ENCODE measurements at regions not wholly inside any gene's neighbourhood (a gene's known extent, or its start where the extent isn't known, plus 50 kb on each side); places are given as distances from the start of the nearest gene placed in this dataset.

- no peak overlapping the region for H3K4me2 ChIP-seq (ENCODE audit: insufficient read depth, low read length)
- TF ChIP-seq, protein P1, sequence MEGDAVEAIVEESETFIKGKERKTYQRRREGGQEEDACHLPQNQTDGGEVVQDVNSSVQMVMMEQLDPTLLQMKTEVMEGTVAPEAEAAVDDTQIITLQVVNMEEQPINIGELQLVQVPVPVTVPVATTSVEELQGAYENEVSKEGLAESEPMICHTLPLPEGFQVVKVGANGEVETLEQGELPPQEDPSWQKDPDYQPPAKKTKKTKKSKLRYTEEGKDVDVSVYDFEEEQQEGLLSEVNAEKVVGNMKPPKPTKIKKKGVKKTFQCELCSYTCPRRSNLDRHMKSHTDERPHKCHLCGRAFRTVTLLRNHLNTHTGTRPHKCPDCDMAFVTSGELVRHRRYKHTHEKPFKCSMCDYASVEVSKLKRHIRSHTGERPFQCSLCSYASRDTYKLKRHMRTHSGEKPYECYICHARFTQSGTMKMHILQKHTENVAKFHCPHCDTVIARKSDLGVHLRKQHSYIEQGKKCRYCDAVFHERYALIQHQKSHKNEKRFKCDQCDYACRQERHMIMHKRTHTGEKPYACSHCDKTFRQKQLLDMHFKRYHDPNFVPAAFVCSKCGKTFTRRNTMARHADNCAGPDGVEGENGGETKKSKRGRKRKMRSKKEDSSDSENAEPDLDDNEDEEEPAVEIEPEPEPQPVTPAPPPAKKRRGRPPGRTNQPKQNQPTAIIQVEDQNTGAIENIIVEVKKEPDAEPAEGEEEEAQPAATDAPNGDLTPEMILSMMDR (IDR thresholded peaks at IDR 0.05; ENCODE audit: extremely low read depth, low read depth, low read length): no peak
- H3K27me3 ChIP-seq (ENCODE audit: insufficient read depth, low read length): no peaks in the 10 kb centered on the region
- H4K20me1 ChIP-seq (ENCODE audit: insufficient read depth, low read length): no peaks in the 10 kb centered on the region
- H3K9me3 ChIP-seq (ENCODE audit: low read depth, low read length): no peaks in the 10 kb centered on the region
- H3K4me1 ChIP-seq (ENCODE audit: insufficient read depth, low read length): peaks cover 2% of the 10 kb centered on the region
- H2AFZ ChIP-seq (ENCODE audit: low read length): no peak overlapping the region
- H3K27ac ChIP-seq (ENCODE audit: low read depth, low read length): no peak overlapping the region
- no peaks in the 10 kb centered on the region for H3K79me2 ChIP-seq (ENCODE audit: insufficient read depth, low read length)
- H3K4me3 ChIP-seq (ENCODE audit: insufficient read depth, low read length): no peak overlapping the region
- no peaks in the 10 kb centered on the region for H3K36me3 ChIP-seq (ENCODE audit: insufficient read depth, low read length)
- peak; percentile 25 for DNase-seq (ENCODE audit: insufficient read length, low spot score, missing footprints)
Measured at GRCh38 chr4:14333616-14334015, 668.7 kb upstream of the CPEB2 start.

- TF ChIP-seq, protein P1 (IDR thresholded peaks at IDR 0.05; ENCODE audit: extremely low read depth, low read depth, low read length): no peak
- Histone ChIP-seq H3K4me3 (ENCODE audit: insufficient read depth, low read length) (no peak overlapping the region), H3K79me2 (ENCODE audit: insufficient read depth, low read length) (no peaks in the 10 kb centered on the region), H3K27me3 (ENCODE audit: insufficient read depth, low read length) (no peaks in the 10 kb centered on the region), H3K4me2 (ENCODE audit: insufficient read depth, low read length) (no peak overlapping the region), H3K9me3 (ENCODE audit: low read depth, low read length) (no peaks in the 10 kb centered on the region), H3K27ac (ENCODE audit: low read depth, low read length) (no peak overlapping the region), H3K4me1 (ENCODE audit: insufficient read depth, low read length) (peaks cover 2% of the 10 kb centered on the region), H4K20me1 (ENCODE audit: insufficient read depth, low read length) (no peaks in the 10 kb centered on the region), H3K36me3 (ENCODE audit: insufficient read depth, low read length) (no peaks in the 10 kb centered on the region), H2AFZ (ENCODE audit: low read length) (no peak overlapping the region)
- DNase-seq (ENCODE audit: insufficient read length, low spot score, missing footprints): no peak
Measured at GRCh38 chr4:14334166-14334565, 668.1 kb upstream of the CPEB2 start.

GRCh38 chr4:14335872-14336271 lies 666.4 kb upstream of the CPEB2 start:
- DNase-seq (ENCODE audit: insufficient read length, low spot score, missing footprints): no peak
- Histone ChIP-seq H3K27ac (ENCODE audit: low read depth, low read length) (no peak overlapping the region), H3K27me3 (ENCODE audit: insufficient read depth, low read length) (no peaks in the 10 kb centered on the region), H3K9me3 (ENCODE audit: low read depth, low read length) (no peaks in the 10 kb centered on the region), H2AFZ (ENCODE audit: low read length) (no peak overlapping the region), H3K4me3 (ENCODE audit: insufficient read depth, low read length) (no peak overlapping the region), H3K4me2 (ENCODE audit: insufficient read depth, low read length) (no peak overlapping the region), H3K36me3 (ENCODE audit: insufficient read depth, low read length) (no peaks in the 10 kb centered on the region), H4K20me1 (ENCODE audit: insufficient read depth, low read length) (no peaks in the 10 kb centered on the region), H3K4me1 (ENCODE audit: insufficient read depth, low read length) (peaks cover 2% of the 10 kb centered on the region), H3K79me2 (ENCODE audit: insufficient read depth, low read length) (no peaks in the 10 kb centered on the region)
- TF ChIP-seq, protein P1 (IDR thresholded peaks at IDR 0.05; ENCODE audit: extremely low read depth, low read depth, low read length): no peak

- Histone ChIP-seq H4K20me1 (ENCODE audit: insufficient read depth, low read length) (no peaks in the 10 kb centered on the region), H2AFZ (ENCODE audit: low read length) (no peak overlapping the region), H3K27me3 (ENCODE audit: insufficient read depth, low read length) (no peaks in the 10 kb centered on the region), H3K4me1 (ENCODE audit: insufficient read depth, low read length) (peaks cover 2% of the 10 kb centered on the region), H3K9me3 (ENCODE audit: low read depth, low read length) (no peaks in the 10 kb centered on the region), H3K4me3 (ENCODE audit: insufficient read depth, low read length) (no peak overlapping the region), H3K36me3 (ENCODE audit: insufficient read depth, low read length) (no peaks in the 10 kb centered on the region), H3K79me2 (ENCODE audit: insufficient read depth, low read length) (no peaks in the 10 kb centered on the region), H3K27ac (ENCODE audit: low read depth, low read length) (no peak overlapping the region), H3K4me2 (ENCODE audit: insufficient read depth, low read length) (no peak overlapping the region)
- TF ChIP-seq, protein P1 (IDR thresholded peaks at IDR 0.05; ENCODE audit: extremely low read depth, low read depth, low read length): no peak
- DNase-seq (ENCODE audit: insufficient read length, low spot score, missing footprints): no peak
Measured at GRCh38 chr4:14336656-14337055, 665.6 kb upstream of the CPEB2 start.
